ENCODE measurements at regions not wholly inside any gene's neighbourhood (a gene's known extent, or its start where the extent isn't known, plus 50 kb on each side); places are given as distances from the start of the nearest gene placed in this dataset.

DNA sequence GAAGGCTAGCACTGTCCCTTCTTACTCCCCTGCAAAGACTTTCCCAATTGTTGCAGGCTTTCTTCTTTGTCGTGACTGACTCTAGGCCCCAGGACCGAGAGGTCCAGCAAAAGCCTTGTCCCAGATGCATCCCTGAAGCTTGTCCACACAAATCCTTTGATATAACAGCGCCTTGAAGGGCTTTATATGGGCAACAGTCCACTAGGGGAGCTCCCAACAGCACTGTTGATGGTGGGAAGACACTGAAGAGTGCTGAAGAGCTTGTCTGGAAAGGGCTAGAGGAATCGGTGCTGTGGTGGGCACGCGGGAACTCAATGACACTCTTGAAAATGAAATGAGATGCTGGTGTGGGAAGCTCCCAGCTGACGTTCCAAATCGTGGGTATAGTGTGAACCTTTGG, 316.1 kb upstream of the CDH4 start:
- TF ChIP-seq TAF1 (IDR thresholded peaks at IDR 0.05; ENCODE audit: borderline replicate concordance, insufficient read depth, low read length) (no peak), POLR2AphosphoS5 (IDR thresholded peaks at IDR 0.05; ENCODE audit: low read depth, low read length) (no peak), FOXP2 (optimal IDR thresholded peaks at IDR 0.05; ENCODE audit: borderline replicate concordance, extremely low read depth, extremely low read length, insufficient read depth) (no peak), SIN3A (IDR thresholded peaks at IDR 0.05; ENCODE audit: borderline replicate concordance, insufficient read depth, low read length) (no peak)
- TF ChIP-seq, protein P1, sequence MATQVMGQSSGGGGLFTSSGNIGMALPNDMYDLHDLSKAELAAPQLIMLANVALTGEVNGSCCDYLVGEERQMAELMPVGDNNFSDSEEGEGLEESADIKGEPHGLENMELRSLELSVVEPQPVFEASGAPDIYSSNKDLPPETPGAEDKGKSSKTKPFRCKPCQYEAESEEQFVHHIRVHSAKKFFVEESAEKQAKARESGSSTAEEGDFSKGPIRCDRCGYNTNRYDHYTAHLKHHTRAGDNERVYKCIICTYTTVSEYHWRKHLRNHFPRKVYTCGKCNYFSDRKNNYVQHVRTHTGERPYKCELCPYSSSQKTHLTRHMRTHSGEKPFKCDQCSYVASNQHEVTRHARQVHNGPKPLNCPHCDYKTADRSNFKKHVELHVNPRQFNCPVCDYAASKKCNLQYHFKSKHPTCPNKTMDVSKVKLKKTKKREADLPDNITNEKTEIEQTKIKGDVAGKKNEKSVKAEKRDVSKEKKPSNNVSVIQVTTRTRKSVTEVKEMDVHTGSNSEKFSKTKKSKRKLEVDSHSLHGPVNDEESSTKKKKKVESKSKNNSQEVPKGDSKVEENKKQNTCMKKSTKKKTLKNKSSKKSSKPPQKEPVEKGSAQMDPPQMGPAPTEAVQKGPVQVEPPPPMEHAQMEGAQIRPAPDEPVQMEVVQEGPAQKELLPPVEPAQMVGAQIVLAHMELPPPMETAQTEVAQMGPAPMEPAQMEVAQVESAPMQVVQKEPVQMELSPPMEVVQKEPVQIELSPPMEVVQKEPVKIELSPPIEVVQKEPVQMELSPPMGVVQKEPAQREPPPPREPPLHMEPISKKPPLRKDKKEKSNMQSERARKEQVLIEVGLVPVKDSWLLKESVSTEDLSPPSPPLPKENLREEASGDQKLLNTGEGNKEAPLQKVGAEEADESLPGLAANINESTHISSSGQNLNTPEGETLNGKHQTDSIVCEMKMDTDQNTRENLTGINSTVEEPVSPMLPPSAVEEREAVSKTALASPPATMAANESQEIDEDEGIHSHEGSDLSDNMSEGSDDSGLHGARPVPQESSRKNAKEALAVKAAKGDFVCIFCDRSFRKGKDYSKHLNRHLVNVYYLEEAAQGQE (IDR thresholded peaks at IDR 0.05; ENCODE audit: insufficient read depth in 1 of 2, low read depth in 2 of 2, low read length in 2 of 2), result no peak

DNA sequence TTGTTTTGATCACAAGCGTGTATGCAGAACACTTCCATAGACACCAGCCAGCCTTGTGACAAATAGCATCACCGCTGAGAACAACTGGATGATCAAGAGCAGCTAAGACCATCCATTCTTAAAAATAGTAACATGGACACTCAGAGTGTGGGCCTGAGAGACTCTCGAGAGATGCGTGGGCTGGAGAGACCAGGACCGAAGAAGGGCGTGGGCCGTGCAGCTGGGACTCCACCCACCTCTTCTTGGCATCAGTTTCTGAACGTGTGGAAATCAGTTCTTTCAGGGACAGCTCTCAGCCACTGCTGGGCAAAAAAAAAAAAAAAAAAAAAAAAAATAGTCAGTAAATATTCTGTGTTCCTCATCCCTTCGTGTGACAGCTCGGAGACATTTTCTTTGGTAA, 314.5 kb upstream of the CDH4 start:
- TF ChIP-seq SIN3A (IDR thresholded peaks at IDR 0.05; ENCODE audit: borderline replicate concordance, insufficient read depth, low read length) (no peak), POLR2AphosphoS5 (IDR thresholded peaks at IDR 0.05; ENCODE audit: low read depth, low read length) (no peak), TAF1 (IDR thresholded peaks at IDR 0.05; ENCODE audit: borderline replicate concordance, insufficient read depth, low read length) (no peak), FOXP2 (optimal IDR thresholded peaks at IDR 0.05; ENCODE audit: borderline replicate concordance, extremely low read depth, extremely low read length, insufficient read depth) (no peak)
- TF ChIP-seq, protein P1 (IDR thresholded peaks at IDR 0.05; ENCODE audit: insufficient read depth in 1 of 2, low read depth in 2 of 2, low read length in 2 of 2), result no peak

DNA sequence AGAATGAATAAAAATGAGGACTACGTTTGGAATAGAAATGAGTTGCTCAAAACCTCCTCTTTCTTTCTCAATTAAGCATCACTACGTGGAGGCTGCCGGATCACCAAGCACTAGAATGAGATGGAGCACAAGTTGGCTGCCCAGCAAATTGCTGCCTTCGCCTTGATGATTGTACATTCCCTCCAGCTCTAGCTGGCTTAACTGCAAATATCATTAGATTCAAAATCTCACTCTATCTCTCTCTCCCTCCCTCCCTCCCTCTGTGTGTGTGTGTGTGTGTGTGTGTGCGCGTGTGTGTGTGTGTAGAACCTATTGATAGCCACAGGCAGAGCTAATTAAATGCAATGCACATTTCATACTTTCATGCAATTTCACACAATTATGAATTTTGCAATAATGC, 310.7 kb upstream of the CDH4 start:
- TF ChIP-seq TAF1 (IDR thresholded peaks at IDR 0.05; ENCODE audit: borderline replicate concordance, insufficient read depth, low read length) (no peak), FOXP2 (optimal IDR thresholded peaks at IDR 0.05; ENCODE audit: borderline replicate concordance, extremely low read depth, extremely low read length, insufficient read depth) (no peak), POLR2AphosphoS5 (IDR thresholded peaks at IDR 0.05; ENCODE audit: low read depth, low read length) (no peak)

DNA sequence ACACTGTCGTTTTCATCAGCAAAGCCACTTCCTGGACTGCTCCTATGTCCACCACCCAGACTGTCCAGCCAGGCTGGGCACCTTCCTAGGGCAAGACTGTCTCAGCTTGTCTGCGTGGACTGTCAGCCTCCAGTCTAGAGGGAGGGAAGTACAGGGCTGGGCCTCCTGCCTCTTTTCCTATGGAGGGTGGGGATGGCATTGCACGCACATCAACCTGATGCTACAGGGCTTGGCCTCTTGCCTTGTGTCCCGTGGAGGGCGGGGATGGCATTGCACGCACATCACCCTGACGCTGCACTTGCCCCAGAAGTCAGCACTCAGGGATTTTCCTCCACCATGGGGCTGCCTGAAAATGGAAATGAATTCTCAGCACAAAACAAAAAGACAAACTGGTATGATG, 304.2 kb upstream of the CDH4 start:
- TF ChIP-seq TAF1 (IDR thresholded peaks at IDR 0.05; ENCODE audit: borderline replicate concordance, insufficient read depth, low read length) (no peak), POLR2AphosphoS5 (IDR thresholded peaks at IDR 0.05; ENCODE audit: low read depth, low read length) (no peak), SIN3A (IDR thresholded peaks at IDR 0.05; ENCODE audit: borderline replicate concordance, insufficient read depth, low read length) (no peak), FOXP2 (optimal IDR thresholded peaks at IDR 0.05; ENCODE audit: borderline replicate concordance, extremely low read depth, extremely low read length, insufficient read depth) (no peak)
- TF ChIP-seq, protein P1 (IDR thresholded peaks at IDR 0.05; ENCODE audit: insufficient read depth in 1 of 2, low read depth in 2 of 2, low read length in 2 of 2), result no peak

DNA sequence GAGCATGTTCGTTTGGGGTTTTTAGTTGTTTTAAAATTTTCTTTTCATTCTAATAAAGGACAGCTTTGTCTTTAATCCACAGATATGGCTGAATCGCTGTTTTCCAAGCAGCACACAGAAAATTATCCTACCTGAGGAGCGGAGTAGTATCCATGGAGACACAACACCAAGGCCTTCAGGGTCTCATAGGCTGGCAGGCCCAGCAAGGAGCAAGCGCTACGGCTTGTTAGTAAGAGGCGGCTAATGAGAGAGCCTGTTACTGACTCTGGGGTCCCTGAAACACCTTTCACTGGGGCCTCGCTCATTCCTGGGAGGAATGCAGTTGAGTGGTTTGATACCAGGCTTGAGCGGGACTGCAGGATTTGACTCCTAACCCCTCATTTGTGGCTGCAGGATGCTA, 303.8 kb upstream of the CDH4 start:
- no peak for TF ChIP-seq POLR2AphosphoS5 (IDR thresholded peaks at IDR 0.05; ENCODE audit: low read depth, low read length)
- no peak for TF ChIP-seq FOXP2 (optimal IDR thresholded peaks at IDR 0.05; ENCODE audit: borderline replicate concordance, extremely low read depth, extremely low read length, insufficient read depth)

DNA sequence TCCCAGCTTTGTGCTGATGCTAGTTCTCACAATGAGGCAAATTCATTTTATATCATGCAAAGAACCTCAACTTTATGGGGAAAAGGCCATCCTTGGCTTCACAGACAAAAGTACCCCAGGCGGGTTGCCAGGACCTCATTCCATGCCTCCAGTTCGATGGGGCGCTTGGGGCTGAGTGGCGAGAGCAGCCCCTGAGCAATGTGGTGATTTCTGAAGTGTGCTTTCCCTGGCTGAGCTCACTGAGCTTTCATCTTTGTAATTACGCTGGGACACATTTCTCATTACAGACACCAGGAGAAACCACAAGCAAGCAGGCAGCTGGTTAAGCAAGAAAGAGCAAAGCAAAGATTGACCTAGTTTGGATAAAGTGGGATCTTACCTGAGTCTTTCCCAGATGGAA, 301.5 kb upstream of the CDH4 start:
- TF ChIP-seq, protein P1 (IDR thresholded peaks at IDR 0.05; ENCODE audit: insufficient read depth in 1 of 2, low read depth in 2 of 2, low read length in 2 of 2), result no peak
- TF ChIP-seq POLR2AphosphoS5 (IDR thresholded peaks at IDR 0.05; ENCODE audit: low read depth, low read length) (no peak), FOXP2 (optimal IDR thresholded peaks at IDR 0.05; ENCODE audit: borderline replicate concordance, extremely low read depth, extremely low read length, insufficient read depth) (no peak), SIN3A (IDR thresholded peaks at IDR 0.05; ENCODE audit: borderline replicate concordance, insufficient read depth, low read length) (no peak), TAF1 (IDR thresholded peaks at IDR 0.05; ENCODE audit: borderline replicate concordance, insufficient read depth, low read length) (no peak)

Data from PFSK-1 (cell line).